Lower leg skin (tissue), 3 donors: ENCODE measurements at regions not wholly inside any gene's neighbourhood (a gene's known extent, or its start where the extent isn't known, plus 50 kb on each side); places are given as distances from the start of the nearest gene placed in this dataset.
"Not testable (repeated sequence)": the region's sequence is repeated elsewhere in the genome, so short reads cannot be mapped to it uniquely, and the experiment has no call there.

Source experiments
- CTCF ChIP-seq, 3 donors: fragments of 450-650 bp; IDR thresholded peaks; one replicate each; pipeline ENCODE4 v1.5.1; 2016; ENCODE audit warnings: antibody characterized with exemption in 3 of 3, mild to moderate bottlenecking in 3 of 3, moderate library complexity in 2 of 3
- POLR2A ChIP-seq, 2 donors: fragments of 450-650 bp; IDR thresholded peaks; one replicate each; pipeline ENCODE4 v1.6.1; 2016 to 2017; ENCODE audit warnings: antibody characterized with exemption in 2 of 2, mild to moderate bottlenecking in 1 of 2, moderate library complexity in 1 of 2

DNA sequence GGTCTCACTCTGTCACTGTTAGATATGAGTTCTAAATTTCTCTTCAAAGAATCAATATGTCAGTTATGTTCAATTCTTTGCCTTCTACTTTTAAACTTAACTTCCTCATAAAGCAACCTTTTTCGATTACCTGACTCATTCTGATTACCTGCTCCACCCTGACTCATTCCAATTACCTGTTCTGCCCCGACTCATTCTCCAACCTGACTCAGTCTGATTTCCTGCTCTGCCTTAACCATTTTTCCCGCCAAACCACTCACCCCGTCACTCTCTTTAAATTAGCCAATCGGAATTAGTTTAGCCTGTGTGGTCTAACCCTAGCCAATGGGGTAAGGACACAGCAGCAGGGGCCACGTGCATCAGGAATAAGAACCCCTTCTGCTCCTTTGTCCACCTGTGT lies 67.4 kb upstream of the RASSF8 start:
- not testable (repeated sequence) for TF ChIP-seq CTCF, POLR2A (IDR thresholded peaks at IDR 0.05)
